A549 (cell line): ENCODE measurements at regions not wholly inside any gene's neighbourhood (a gene's known extent, or its start where the extent isn't known, plus 50 kb on each side); places are given as distances from the start of the nearest gene placed in this dataset.

Experiments used
- POLR2A ChIP-seq: IDR thresholded peaks from 2 replicates; pipeline ENCODE4 v1.6.1; 2012; ENCODE audit warnings: mild to moderate bottlenecking, low read length
- RAD21 ChIP-seq, 2 experiments: fragments of >200 bp in 1 of 2; sonication (Bioruptor Twin) in 1 of 2; formaldehyde crosslinking in 1 of 2; IDR thresholded peaks in 1 of 2; conservative IDR thresholded peaks in 1 of 2; 2 replicates in 1 of 2; 3 replicates in 1 of 2; pipeline ENCODE4 v1.6.1; 2012 to 2018; ENCODE audit warnings: inconsistent platforms in 1 of 2

GRCh38 chr17:45581860-45582259 is 91.3 kb upstream of the PLEKHM1 start:
- TF ChIP-seq POLR2A: no peak
- no peak for TF ChIP-seq RAD21 (conservative IDR thresholded peaks at IDR 0.05 in 1 of 2, IDR thresholded peaks at IDR 0.05 in 1 of 2)
